Stimulated activated CD4-positive, alpha-beta T cell treated with anti-CD3 and anti-CD28 coated beads, TNF-alpha, amount 100 ng/mL, for 4 hours (primary cell): ENCODE measurements at regions not wholly inside any gene's neighbourhood (a gene's known extent, or its start where the extent isn't known, plus 50 kb on each side); places are given as distances from the start of the nearest gene placed in this dataset.
A peak's percentile ranks its signal among the peaks of the same experiment; 100 is the strongest.
"Not testable (repeated sequence)": the region's sequence is repeated elsewhere in the genome, so short reads cannot be mapped to it uniquely, and the experiment has no call there.

Experiments
- DNase-seq, 3 experiments: peaks; one replicate each; pipeline ENCODE4 v3.0.0-alpha.2; 2020; ENCODE audit warnings: low read depth in 3 of 3

- DNase-seq = no peak
Observed at GRCh38 chr2:184993746-184994145, 395.4 kb downstream of the ZNF804A start.

- no peak for DNase-seq
Observed at GRCh38 chr2:185006481-185006880, 408.2 kb downstream of the ZNF804A start.

GRCh38 chr2:185012643-185013042 is 414.3 kb downstream of the ZNF804A start:
- no peak for DNase-seq

- no peak for DNase-seq
Observed at GRCh38 chr2:185014076-185014475, 415.7 kb downstream of the ZNF804A start.

DNA sequence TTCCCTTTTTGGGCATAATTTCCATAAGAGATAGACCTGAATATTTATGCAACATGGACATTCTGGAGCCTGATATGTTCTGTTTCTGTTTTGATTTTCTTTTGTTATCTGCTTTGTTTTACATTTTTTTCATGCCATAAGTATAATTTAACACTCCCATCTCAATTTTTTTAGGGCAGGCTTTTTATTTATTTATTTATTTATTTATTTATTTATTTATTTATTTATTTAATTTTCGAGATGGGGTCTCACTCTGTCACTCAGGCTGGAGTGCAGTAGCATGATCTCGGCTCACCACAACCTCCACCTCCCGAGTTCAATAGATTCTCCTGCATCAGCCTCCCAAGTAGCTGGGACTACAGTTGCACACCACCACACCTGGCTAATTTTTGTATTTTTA is 427.6 kb downstream of the ZNF804A start:
- not testable (repeated sequence) for DNase-seq

DNA sequence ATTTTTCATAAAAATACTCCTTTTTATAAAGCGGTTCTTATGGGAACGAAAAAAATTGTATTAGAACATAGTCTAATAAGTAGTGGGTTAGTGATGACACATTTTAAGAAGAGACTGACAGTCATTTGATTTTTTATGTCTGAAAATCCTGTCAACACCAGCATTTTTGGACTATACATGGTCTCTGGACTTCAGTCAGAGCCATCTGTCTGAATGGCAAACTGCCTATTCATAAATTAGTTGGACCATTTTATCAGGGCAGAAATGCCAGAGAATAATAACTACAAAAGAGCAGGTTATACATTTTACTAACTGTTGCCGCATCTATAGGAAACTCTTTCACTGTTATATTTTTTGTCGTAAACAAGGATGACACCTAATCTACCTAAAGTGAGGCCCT is 437.6 kb downstream of the ZNF804A start:
- DNase-seq = no peak

- DNase-seq = peak in 1 of 3 experiments; percentile 0
Observed at GRCh38 chr2:185044323-185044874, 446.1 kb downstream of the ZNF804A start.

- no peak for DNase-seq
Observed at GRCh38 chr2:185050804-185051203, 452.5 kb downstream of the ZNF804A start.

DNA sequence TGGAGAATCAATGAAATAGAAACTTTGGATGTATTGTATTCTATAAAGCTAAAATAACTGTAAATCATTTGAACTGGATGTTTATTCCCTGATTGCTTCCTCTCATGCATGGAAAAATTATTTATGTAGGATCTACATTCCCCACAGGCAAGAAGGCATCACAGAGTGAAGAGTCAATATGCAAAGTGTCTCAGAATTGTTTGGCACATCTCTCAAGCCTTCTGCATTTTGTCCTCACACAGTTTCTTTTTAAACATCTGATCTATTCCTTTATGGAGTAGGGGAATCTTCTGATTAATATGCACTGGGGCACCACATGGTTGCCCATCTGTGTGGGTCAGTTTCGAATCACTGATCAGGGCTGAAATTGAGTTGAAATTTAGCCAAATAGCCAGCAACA is 465.4 kb downstream of the ZNF804A start:
- no peak for DNase-seq

- DNase-seq = no peak
Observed at GRCh38 chr2:185066128-185066527, 467.8 kb downstream of the ZNF804A start.

GRCh38 chr2:185069107-185069506 is 470.8 kb downstream of the ZNF804A start:
- DNase-seq = no peak

GRCh38 chr2:185074156-185074555 is 475.8 kb downstream of the ZNF804A start:
- no peak for DNase-seq

DNA sequence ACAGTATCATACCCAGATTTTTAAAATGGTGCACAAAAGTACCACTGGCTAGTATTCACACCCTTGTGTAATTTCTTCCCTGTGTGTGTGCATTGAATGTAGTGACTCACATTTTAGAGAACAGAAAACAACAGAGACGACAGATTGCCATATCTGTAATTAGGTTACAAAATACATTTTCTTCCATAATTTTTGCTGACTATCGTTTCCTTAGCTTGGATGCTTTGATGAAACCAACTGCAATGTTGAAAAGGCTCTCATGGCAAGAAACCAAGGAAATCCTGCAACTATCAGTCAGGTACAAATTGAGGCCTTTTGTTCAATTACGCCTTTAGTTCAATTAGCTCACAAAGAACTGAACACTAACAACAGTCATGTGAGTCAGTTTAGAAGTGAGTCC is 484.4 kb downstream of the ZNF804A start:
- no peak for DNase-seq

DNA sequence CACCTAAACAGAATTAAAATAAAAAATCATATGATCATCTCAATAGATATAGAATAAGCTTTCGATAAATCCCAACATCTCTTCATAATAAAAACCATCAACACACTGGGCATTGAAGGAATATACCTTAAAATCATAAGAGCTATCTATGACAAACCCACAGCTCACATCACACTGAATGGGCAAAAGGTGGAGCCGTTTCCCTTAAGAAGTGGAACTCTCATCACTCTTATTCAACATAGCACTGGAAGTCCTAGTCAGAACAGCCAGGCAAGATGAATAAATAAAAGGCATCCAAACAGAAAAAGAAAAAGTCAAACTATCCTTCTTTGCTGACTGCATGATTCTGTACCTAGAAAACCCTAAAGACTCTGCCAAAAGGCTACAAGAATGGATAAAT is 510.3 kb downstream of the ZNF804A start:
- no peak for DNase-seq

DNA sequence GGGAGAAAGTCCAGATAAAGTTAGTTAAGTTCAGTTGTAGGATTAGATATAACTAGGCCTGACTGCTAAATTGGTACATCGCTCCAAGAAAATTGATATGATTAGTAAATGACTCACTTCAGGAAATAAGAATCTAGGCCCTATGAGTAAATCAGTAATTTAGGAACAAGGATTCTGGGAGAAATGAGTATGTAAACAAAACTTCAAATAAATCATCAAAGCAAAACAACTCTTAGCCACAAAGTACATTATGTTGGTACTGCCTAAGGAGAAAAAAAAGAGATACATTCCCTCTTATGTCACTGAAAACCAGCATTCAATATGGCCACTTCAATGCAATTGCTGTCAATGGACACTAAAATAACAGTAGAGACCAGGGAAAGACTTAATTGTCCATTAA is 529.1 kb downstream of the ZNF804A start:
- no peak for DNase-seq

DNA sequence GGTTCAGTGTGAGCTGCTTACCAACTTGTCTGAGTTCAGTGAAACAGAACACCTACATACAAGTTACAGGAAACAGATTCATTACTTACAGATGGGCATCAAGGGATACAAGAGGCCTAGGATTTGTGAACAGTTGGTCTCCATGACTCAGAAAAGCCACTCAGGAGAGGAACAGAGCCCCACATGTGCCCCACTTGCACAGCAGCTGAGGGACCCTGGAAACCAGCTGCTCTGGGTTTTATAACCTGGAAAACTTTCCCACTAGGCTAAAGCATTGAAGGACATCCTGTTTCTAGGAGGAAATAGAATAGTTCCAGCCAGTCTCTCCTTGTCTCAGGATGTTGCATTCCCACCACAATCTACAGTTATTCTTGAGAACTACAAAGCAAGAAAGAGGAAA is 530.0 kb downstream of the ZNF804A start:
- no peak for DNase-seq

- DNase-seq = no peak
Observed at GRCh38 chr2:185128996-185129395, 530.7 kb downstream of the ZNF804A start.

GRCh38 chr2:185130685-185131084 is 532.4 kb downstream of the ZNF804A start:
- DNase-seq = no peak

DNA sequence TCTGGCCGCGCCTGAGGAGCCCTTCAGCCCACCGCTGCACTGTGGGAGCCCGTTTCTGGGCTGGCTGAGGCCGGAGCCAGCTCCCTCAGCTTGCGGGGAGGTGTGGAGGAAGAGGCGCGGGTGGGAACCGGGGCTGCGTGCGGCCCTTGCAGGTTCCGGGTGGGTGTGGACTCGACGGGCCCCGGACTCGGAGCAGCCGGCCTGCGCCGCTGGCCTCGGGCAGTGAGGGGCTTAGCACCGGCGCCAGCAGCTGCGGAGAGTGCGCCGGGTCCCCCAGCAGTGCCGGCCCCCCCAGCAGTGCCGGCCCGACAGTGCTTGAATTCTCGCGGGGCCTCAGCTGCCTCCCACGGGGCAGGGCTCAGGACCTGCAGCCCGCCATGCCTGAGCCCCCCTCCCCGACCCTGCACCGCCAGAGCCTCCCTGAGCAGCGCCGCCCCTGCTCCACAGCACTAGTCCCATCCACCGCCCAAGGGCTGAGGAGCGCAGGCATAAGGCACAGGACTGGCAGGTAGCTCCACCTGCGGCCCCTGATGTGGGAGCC is 534.2 kb downstream of the ZNF804A start:
- DNase-seq = no peak

DNA sequence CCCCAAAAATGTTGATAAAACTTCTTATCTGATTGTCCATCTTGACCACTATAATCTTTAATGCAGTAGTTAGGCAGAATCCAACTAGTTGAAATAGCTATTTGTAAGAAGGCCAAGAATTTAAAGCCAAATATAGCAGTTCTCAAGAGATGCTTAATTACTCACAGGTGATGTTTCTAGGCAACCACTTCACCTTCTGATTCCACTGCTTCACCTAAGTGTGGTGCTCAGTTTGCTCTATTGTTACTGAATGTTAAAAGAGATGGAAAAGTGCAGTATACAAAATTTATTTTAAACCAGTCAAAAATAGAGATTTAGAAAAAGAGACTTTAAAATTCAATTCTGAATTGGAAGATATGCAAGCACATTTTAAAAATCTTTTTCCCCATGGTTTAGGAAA is 539.4 kb downstream of the ZNF804A start:
- no peak for DNase-seq

DNA sequence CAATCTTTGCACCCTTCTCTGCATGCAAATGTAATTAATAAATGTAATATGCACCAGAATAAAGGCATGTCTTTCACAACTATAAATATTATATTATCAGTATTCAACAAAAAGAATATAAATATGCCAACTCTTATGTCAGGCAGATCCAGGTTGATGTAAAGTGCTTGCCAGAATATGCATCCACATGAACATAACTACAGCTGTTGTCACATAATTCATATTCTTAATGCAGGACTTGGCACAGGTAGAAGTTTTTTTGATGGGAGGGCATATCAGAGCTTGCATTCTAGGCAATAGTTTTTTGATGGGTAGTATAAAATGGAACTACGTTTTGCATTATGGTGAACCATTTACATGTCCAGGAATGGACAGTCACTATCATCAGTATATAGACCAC is 544.3 kb downstream of the ZNF804A start:
- no peak for DNase-seq

- no peak for DNase-seq
Observed at GRCh38 chr2:185144159-185144919, 546.0 kb downstream of the ZNF804A start.

DNA sequence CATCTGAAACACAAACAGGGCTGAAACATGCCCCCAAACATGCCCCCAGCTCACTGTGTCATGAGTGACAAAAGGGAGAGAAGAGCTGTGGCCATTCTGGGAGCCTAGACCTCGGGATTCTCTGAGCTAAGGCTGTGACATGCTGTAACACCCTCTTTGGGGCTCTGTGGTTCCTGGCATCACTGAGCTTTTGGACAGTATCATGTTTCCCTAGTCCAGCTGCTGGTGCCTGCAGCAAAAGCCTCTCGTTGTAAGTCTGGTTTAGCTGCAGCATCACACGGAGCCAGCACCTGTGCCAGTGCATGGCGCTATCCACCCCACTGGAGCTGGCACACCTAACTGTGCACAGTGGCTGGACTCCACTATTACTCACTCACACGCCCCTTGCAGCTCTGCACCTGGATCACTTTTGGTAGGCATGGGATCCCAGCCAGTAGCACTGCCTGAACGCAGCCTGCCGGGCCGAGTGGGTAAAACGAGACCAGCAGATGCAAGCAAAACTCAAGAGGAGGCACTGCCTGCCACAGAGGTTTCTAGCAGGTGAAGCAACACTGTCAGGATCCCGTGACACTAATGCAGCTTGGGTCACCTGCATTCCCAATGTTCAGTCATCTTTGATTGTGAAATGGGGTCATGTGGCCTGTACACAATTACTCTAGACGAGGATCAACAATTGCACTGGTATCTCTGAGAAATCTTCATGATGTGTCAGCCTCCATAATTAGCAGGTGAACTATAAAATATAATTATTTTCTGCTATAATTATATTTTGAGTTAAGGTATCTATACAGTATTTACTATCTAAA is 547.2 kb downstream of the ZNF804A start:
- DNase-seq = no peak
